ENCODE measurements at regions not wholly inside any gene's neighbourhood (a gene's known extent, or its start where the extent isn't known, plus 50 kb on each side); places are given as distances from the start of the nearest gene placed in this dataset.

- no peak for TF ChIP-seq E2F6 (IDR thresholded peaks at IDR 0.05)
- TF ChIP-seq CTBP2 (IDR thresholded peaks at IDR 0.05; ENCODE audit: borderline replicate concordance, insufficient read depth, insufficient read length, low read length), result no peak
These were observed 592.0 kb downstream of the ZNF385D start (continued) for GRCh38 chr3:21158861-21159542.
